Esophagus muscularis mucosa (tissue), 2 donors: ENCODE measurements at regions not wholly inside any gene's neighbourhood (a gene's known extent, or its start where the extent isn't known, plus 50 kb on each side); places are given as distances from the start of the nearest gene placed in this dataset.

ENCODE experiments used
- EP300 ChIP-seq: sonication (generic); formaldehyde crosslinking; IDR thresholded peaks from one replicate; pipeline ENCODE4 v1.6.1; 2017; ENCODE audit warnings: antibody characterized with exemption
- POLR2A ChIP-seq: fragments of 450-650 bp; IDR thresholded peaks from one replicate; pipeline ENCODE4 v1.6.1; 2017; ENCODE audit warnings: antibody characterized with exemption, moderate library complexity, mild to moderate bottlenecking, low read depth

- TF ChIP-seq POLR2A (no peak), EP300 (no peak)
Observed at GRCh38 chr11:28849053-28849452, 740.9 kb downstream of the METTL15 start.
